CD14-positive monocyte (primary cell): ENCODE measurements at regions not wholly inside any gene's neighbourhood (a gene's known extent, or its start where the extent isn't known, plus 50 kb on each side); places are given as distances from the start of the nearest gene placed in this dataset.
A peak's percentile ranks its signal among the peaks of the same experiment; 100 is the strongest.

ENCODE experiments used
- DNase-seq, 3 donors: peaks; one replicate each; pipeline ENCODE4 v3.0.0-alpha.2; 2011 to 2022
- H2AFZ ChIP-seq: 2 replicates; pipeline ENCODE4 v1.6.0; 2012; ENCODE audit warnings: mild to moderate bottlenecking, low read depth, low read length, inconsistent platforms; ENCODE audit not compliant: insufficient read depth, poor library complexity, severe bottlenecking
- H3K27ac ChIP-seq, 2 donors: 1 replicate in 1 of 2; 2 replicates in 1 of 2; pipeline ENCODE4 v1.5.1; 2012 to 2013; ENCODE audit warnings: low read length in 2 of 2, control low read depth in 1 of 2, inconsistent platforms in 1 of 2, low read depth in 1 of 2, mild to moderate bottlenecking in 1 of 2
- H3K27me3 ChIP-seq, 2 donors: one replicate each; pipeline versions ENCODE4 v1.6.0 to v1.6.1; 2011 to 2013; ENCODE audit warnings: low read length in 2 of 2; ENCODE audit not compliant: control insufficient read depth in 2 of 2, insufficient read depth in 2 of 2
- H3K36me3 ChIP-seq, 2 donors: replicated peaks in 1 of 2; 1 replicate in 1 of 2; 2 replicates in 1 of 2; pipeline versions ENCODE4 v1.5.1 to v1.6.1; 2012 to 2013; ENCODE audit warnings: low read length in 2 of 2, control low read depth in 1 of 2, inconsistent platforms in 1 of 2, mild to moderate bottlenecking in 1 of 2; ENCODE audit not compliant: insufficient read depth in 2 of 2, control insufficient read depth in 1 of 2
- H3K4me1 ChIP-seq, 2 donors: 1 replicate in 1 of 2; 2 replicates in 1 of 2; pipeline versions ENCODE4 v1.5.1 to v1.6.1; 2012 to 2013; ENCODE audit warnings: low read length in 2 of 2, control low read depth in 1 of 2, inconsistent platforms in 1 of 2, mild to moderate bottlenecking in 1 of 2, moderate library complexity in 1 of 2; ENCODE audit not compliant: insufficient read depth in 2 of 2, control insufficient read depth in 1 of 2
- H3K4me2 ChIP-seq: replicated peaks from 2 replicates; pipeline ENCODE3; 2012; ENCODE audit warnings: low read length, moderate library complexity, mild to moderate bottlenecking; ENCODE audit not compliant: poor library complexity, severe bottlenecking; ENCODE audit errors: extremely low read depth
- H3K4me3 ChIP-seq, 3 experiments: fragments of 200-600 bp in 1 of 3; sonication (generic) in 1 of 3; replicated peaks in 1 of 3; 1 replicate in 2 of 3; 2 replicates in 1 of 3; pipeline ENCODE4 v1.5.1; 2011 to 2013; ENCODE audit warnings: low read length in 3 of 3, mild to moderate bottlenecking in 3 of 3, control low read depth in 2 of 3, low read depth in 2 of 3, inconsistent platforms in 1 of 3, moderate library complexity in 1 of 3
- H3K79me2 ChIP-seq: 2 replicates; pipeline ENCODE4 v1.6.0; 2012; ENCODE audit warnings: mild to moderate bottlenecking, control low read depth, inconsistent platforms, low read length, moderate library complexity; ENCODE audit not compliant: insufficient read depth
- H3K9ac ChIP-seq: 2 replicates; pipeline ENCODE4 v1.6.0; 2017; ENCODE audit warnings: low read length, mild to moderate bottlenecking; ENCODE audit not compliant: insufficient read depth, poor library complexity, severe bottlenecking
- H3K9me3 ChIP-seq, 2 donors: replicated peaks in 1 of 2; 1 replicate in 1 of 2; 2 replicates in 1 of 2; pipeline versions ENCODE4 v1.5.1 to v1.6.1; 2012 to 2013; ENCODE audit warnings: low read length in 2 of 2, control low read depth in 1 of 2; ENCODE audit not compliant: control insufficient read depth in 1 of 2, insufficient read depth in 1 of 2
- H4K20me1 ChIP-seq: 2 replicates; pipeline ENCODE4 v1.6.0; 2012; ENCODE audit warnings: mild to moderate bottlenecking, low read length, control low read depth, moderate library complexity; ENCODE audit not compliant: insufficient read depth
- H3K27ac Mint-ChIP-seq, 7 donors: one replicate each; pipeline ENCODE4 v1.8.0; 2020; ENCODE audit warnings: mild to moderate bottlenecking in 7 of 7, mixed read lengths in 7 of 7, moderate library complexity in 6 of 7, inconsistent platforms in 2 of 7
- H3K27me3 Mint-ChIP-seq, 3 donors: one replicate each; pipeline ENCODE4 v1.8.0; 2021 to 2022; ENCODE audit warnings: low read depth in 3 of 3, mild to moderate bottlenecking in 3 of 3, mixed read lengths in 3 of 3, moderate library complexity in 3 of 3, inconsistent platforms in 1 of 3
- H3K36me3 Mint-ChIP-seq, 2 donors: one replicate each; pipeline ENCODE4 v1.8.0; 2020; ENCODE audit warnings: mixed read lengths in 2 of 2, inconsistent platforms in 1 of 2, mild to moderate bottlenecking in 1 of 2
- H3K4me1 Mint-ChIP-seq: one replicate; pipeline ENCODE4 v1.8.0; 2020; ENCODE audit warnings: mild to moderate bottlenecking, mixed read lengths
- H3K4me3 Mint-ChIP-seq, 2 donors: one replicate each; pipeline ENCODE4 v1.8.0; 2020; ENCODE audit warnings: mild to moderate bottlenecking in 2 of 2, mixed read lengths in 2 of 2, moderate library complexity in 1 of 2
- H3K9me3 Mint-ChIP-seq, 7 donors: one replicate each; pipeline ENCODE4 v1.8.0; 2020 to 2022; ENCODE audit warnings: mixed read lengths in 7 of 7, mild to moderate bottlenecking in 6 of 7, moderate library complexity in 6 of 7, inconsistent platforms in 2 of 7
- CTCF ChIP-seq: fragments of 200-600 bp; IDR thresholded peaks from one replicate; pipeline ENCODE4 v1.8.0; 2022; ENCODE audit warnings: antibody characterized with exemption, mild to moderate bottlenecking
- WGBS: methylation state at CpG from one replicate; pipeline ENCODE4 v1.1.5; 2013; ENCODE audit warnings: missing lambda C conversion rate; ENCODE audit not compliant: insufficient coverage; 5-methylcytosine and 5-hydroxymethylcytosine counted together
- intact Hi-C, 2 donors: fragments of 100-400 bp; cut with micrococcal nuclease; formaldehyde crosslinking; loops; one replicate each; pipeline versions ENCODE4 v1.15.0 to v1.15.1; 2023

GRCh38 chr18:37701967-37702366, 136.4 kb upstream of the CELF4 start:
- Mint-ChIP-seq H3K27me3 (peaks cover 0 to 5% (median 3%) of the 10 kb centered on the region in 3 donors), H3K4me1 (no peaks in the 10 kb centered on the region), H3K36me3 (no peaks in the 10 kb centered on the region), H3K9me3 (peaks cover 0 to 11% (median 4%) of the 10 kb centered on the region in 7 donors), H3K27ac (no peak overlapping the region), H3K4me3 (no peak overlapping the region)
- Histone ChIP-seq H2AFZ (no peak overlapping the region), H3K79me2 (no peaks in the 10 kb centered on the region), H3K4me3 (no peak overlapping the region), H4K20me1 (no peaks in the 10 kb centered on the region), H3K9ac (no peak overlapping the region), H3K36me3 (no peaks in the 10 kb centered on the region), H3K4me1 (no peaks in the 10 kb centered on the region), H3K27ac (no peak overlapping the region), H3K27me3 (no peaks in the 10 kb centered on the region), H3K9me3 (no peaks in the 10 kb centered on the region), H3K4me2 (no peak overlapping the region)
- WGBS: no CpG with 5 or more reads among the region's 3 CpGs
- no peak for DNase-seq
- intact Hi-C loops: no loop called here
- TF ChIP-seq CTCF: no peak

GRCh38 chr18:37698508-37699040, 133.0 kb upstream of the CELF4 start:
- DNase-seq: no peak
- H4K20me1 ChIP-seq: no peaks in the 10 kb centered on the region
- H3K9ac ChIP-seq: no peak overlapping the region
- no peaks in the 10 kb centered on the region for H3K36me3 ChIP-seq
- Mint-ChIP-seq H3K9me3 (peaks cover 5 to 29% (median 18%) of the 10 kb centered on the region in 7 donors), H3K4me1 (no peaks in the 10 kb centered on the region), H3K36me3 (no peaks in the 10 kb centered on the region), H3K4me3 (no peak overlapping the region), H3K27me3 (peaks cover 0 to 5% (median 3%) of the 10 kb centered on the region in 3 donors), H3K27ac (peak overlapping the region in 1 of 7 donors; percentile 39)
- no peak for TF ChIP-seq CTCF
- H3K4me1 ChIP-seq: no peaks in the 10 kb centered on the region
- WGBS: 82% methylated on average over 3 of the region's 3 CpGs
- H3K4me2 ChIP-seq: no peak overlapping the region
- H3K27me3 ChIP-seq: no peaks in the 10 kb centered on the region
- intact Hi-C loops: no loop called here
- H3K9me3 ChIP-seq: peaks cover 16 to 22% of the 10 kb centered on the region in 2 donors
- H3K79me2 ChIP-seq: no peaks in the 10 kb centered on the region
- H3K4me3 ChIP-seq: no peak overlapping the region
- H2AFZ ChIP-seq: no peak overlapping the region
- H3K27ac ChIP-seq: no peak overlapping the region
